ENCODE measurements at regions not wholly inside any gene's neighbourhood (a gene's known extent, or its start where the extent isn't known, plus 50 kb on each side); places are given as distances from the start of the nearest gene placed in this dataset.

- DNase-seq (ENCODE audit: low spot score): no peak
Observed at GRCh38 chr16:86771506-86772460, 193.4 kb downstream of the FOXL1 start.

- peak; percentile 32 for DNase-seq (ENCODE audit: low spot score)
Observed at GRCh38 chr16:86772671-86773353, 194.5 kb downstream of the FOXL1 start.

- no peak for DNase-seq (ENCODE audit: low spot score)
Observed at GRCh38 chr16:86773354-86773715, 195.0 kb downstream of the FOXL1 start.

DNA sequence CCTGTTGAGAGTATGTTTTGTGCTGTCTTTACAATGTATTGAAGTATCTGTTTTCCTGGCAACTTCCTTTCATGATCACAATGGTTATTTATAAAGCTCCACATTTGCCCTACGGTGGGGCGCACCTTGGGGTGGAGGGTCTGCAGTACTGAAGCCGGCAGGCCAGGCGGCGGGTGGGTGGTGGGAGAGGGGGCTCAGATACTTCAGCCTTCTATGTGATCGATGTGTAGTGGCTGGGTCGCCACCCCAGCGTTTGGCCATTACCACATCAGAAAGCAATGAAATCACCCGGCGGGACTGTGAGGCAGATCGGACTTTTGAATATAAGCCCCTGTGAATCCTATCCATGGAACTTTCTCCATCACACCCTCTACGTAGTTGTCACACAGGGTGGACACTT, 196.6 kb downstream of the FOXL1 start:
- DNase-seq (ENCODE audit: low spot score): no peak

DNA sequence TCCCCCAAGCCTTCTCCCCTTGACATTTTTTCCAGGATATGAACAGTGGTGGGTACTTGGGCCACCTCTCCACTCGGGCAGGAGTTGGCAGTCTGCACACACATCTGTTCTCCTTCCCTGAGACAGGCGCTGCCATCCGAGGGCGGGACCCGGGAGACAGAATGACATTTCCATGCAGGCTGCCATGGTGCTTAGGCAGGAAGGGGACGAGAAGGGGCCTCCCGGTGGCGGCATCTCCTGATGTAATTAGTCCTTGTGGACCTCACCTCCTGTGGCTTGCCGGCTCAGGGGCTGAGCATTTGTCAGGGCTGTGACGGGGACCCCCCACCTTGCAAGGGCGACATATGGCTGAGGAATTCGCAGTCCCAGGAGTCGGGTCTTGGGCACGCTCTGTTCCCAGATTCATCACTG, 197.2 kb downstream of the FOXL1 start:
- DNase-seq (ENCODE audit: low spot score): no peak

DNA sequence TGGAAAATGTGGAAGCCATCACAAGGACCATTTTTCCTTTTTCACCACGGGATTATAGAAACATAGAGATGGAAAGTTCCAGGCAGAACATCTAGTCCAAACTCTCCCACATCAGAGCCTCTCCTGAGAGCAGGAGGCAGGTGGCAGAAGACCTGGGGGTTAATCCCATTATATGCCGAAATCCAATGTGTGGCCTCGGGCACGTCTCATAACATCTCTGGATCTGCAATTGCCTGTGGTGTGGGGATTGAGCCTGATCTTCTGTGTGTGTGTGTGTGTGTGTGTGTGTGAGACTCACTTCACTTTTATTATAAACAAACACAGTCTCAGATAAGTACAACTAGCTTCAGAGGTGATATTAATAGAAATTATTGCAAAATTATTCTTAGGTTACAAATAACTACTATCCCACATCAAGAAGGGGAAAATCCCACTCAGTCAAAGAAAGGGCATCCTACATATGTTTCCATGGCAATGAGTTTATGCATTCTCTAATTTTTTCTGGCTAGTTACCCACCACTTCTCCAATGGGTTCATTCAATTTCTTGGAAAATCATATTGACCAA, 199.1 kb downstream of the FOXL1 start:
- DNase-seq (ENCODE audit: low spot score): no peak

- DNase-seq (ENCODE audit: low spot score): no peak
Observed at GRCh38 chr16:86778108-86778745, 199.9 kb downstream of the FOXL1 start.

DNA sequence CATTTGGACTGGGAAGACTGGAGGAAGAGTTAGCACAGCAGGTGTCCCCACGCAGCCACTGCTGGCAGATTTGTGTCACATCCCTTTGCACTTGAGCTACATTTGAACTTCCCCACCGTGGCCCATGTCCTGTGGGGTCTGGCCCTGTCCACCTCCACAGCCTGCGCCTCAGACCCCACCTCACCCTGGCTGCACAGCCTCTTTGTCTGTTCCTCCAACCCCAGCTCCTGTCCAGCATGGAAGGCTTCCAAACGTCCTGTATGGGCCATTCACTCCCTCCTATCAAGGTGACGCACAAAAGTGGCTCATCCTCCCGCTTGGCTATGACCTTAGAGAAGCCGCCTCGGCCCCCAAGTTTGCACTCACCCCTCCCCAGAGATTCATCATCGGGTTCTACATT, 200.6 kb downstream of the FOXL1 start:
- no peak for DNase-seq (ENCODE audit: low spot score)

- no peak for DNase-seq (ENCODE audit: low spot score)
Observed at GRCh38 chr16:86781046-86781445, 202.7 kb downstream of the FOXL1 start.

DNA sequence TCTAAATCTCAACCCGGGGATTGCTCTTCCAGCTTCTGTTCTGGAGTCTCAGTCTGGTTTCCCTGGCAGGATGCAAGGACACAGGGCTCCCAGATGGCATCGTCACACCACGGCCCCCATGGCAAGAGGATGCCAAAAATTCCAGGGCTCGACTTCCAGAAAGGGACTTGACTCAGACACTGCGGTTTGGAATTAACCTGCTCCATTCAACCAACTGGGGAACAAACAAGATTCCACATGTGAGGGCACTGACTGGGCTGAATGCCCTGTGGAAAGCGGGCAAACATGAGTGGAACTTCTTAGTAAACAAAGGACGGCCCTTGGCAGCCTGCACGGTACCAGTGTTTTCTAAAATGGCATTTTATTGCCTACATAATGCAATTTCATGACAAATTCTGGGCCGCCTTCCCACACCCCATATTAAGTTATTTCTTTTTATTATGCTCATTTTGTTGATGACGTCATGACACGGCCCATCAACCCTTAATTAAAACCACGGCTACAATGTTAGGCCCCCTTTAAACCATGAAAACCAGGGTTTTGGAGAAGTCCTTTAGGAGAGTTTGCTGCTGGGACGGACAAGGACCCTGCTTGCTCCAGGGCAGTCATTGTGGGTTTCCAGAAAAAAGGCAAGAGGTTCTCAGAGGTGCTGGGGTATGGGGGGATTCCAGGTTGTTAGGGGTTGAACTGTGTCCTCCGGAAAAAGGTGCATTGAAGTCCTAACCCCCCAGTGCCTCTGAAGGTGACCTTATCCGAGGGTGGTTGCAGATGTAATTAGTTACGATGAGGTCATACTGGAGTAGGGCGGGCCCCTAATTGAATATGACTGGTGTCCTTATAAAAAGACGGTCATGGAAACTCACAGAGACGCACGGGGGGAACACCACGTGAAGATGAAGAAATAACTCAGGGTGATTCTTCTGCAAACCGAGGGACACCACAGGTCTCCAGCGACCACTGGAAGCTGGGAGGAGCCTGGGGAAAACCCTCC, 205.6 kb downstream of the FOXL1 start:
- DNase-seq (ENCODE audit: low spot score): no peak

DNA sequence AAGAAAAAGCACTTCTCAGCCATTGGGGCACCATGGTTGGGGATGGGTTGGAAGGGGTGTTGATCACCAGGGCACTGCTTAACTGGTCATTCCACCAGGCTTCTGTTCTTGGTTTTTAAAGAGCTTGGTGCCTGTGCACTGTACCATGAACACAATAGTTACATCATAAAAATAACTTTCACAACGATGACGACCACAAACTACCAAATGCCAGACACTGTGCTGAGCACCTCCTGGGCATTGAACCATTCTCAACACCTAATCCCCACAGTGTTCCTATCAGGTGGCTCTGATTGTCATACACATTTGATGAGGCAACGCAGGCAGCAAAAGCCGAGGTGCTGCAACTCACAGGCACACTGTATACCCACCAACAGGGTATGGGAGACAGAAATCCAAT, 208.0 kb downstream of the FOXL1 start:
- no peak for DNase-seq (ENCODE audit: low spot score)

DNA sequence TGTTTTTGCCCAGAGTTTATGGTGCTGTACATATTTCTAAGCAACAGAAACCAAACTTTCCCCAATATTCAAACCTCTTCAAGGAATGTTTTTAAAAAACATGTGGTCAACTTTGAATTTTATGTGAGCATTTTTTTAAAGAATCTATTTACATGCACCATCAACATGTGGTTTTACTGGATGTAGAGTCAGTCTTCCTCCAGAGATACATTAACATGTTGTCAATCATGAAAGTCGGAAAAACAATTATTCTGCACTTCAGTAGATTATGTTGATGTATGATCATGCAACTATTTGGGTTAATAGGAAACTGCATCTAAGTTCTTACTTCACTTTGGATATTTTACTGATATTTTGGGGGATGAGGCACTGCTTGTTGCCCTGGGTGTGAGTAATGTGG, 208.6 kb downstream of the FOXL1 start:
- DNase-seq (ENCODE audit: low spot score): no peak

DNA sequence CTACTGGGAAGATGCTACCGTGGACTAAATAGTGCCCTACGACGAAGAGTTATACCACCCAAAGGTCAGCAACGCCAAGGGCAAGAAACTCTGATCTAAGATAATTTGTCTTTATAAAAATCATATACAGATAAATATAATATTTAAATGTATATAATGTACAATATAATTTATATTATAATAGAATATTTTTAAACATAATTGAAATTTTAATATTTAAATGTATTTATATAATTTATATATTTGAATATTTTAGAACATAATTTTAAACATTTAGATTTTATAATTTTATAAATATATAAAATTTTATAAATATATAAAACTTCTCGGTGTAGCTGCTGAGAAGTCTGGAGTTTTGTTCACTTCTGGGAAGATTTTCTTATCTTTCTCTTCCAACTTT, 209.2 kb downstream of the FOXL1 start:
- no peak for DNase-seq (ENCODE audit: low spot score)

DNA sequence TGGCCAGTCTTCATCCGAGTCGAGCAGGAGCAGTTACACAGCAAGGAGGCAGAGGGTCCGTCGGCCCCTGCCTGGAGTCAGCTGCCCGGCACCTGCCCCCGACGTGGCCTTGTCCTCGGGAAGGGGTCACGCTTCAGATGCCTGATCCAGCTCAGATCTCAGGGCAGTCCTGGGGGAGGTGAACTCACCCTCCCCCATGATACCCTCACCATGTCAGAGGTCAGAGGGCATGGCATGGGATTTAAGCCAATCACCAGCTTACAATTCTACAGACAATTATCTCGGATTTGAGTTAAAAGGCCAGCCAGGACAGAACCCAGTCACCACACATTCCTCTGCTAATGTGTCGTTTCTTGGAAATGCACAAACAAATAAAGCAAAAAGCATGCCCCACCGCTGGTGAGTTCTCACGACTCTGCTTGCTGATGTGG, 211.3 kb downstream of the FOXL1 start:
- DNase-seq (ENCODE audit: low spot score): no peak

- DNase-seq (ENCODE audit: low spot score): no peak
Observed at GRCh38 chr16:86791287-86792035, 213.1 kb downstream of the FOXL1 start.

DNA sequence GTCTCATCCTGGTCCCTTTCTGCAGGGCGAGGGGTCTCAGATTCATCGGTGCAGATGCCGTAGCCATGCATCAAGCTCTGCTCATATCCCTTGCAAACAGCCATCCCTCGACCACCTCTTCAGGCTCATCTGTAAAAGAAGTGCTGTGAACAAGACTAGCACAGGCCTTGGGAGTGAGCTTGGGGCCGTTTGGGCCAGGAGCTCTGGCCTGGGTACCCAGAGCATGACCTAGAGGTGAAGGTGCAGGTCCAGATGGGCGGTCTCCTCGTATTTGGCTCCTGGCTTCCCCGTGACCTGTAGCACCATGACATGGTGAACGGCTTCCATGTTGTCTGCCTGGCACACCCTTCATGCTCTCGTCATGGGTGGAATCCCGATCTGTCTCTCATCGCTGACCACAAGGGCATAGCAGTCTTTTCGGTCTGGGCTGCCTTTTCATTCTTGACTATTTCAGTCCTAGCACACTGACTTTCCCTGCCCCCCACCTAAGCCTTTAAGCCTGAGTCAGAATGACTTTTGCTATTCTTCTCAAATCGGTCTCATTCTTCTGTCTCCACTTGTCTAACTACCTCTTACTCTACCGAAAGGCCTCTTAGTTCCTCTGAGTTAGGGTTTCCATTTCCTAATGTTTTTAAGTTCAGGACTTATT, 216.0 kb downstream of the FOXL1 start:
- no peak for DNase-seq (ENCODE audit: low spot score)

DNA sequence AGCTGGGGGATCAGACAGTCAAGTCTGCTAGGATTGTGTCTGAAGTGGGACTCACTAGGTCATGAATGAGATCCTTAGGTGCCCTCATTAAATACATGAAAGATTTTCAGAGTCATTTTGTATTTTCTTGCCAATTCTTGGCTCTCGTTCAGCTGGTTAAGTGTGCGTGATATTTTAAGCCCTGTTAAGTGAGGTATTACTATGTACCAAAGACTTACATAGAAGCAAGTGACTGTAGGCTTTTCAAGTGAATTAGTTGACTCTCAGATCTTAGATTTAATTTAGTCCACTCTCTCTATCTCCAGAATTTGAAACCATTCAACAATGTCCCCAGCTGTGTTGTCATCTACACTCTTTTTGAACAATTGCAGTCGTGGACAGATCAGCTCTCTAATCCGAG, 219.4 kb downstream of the FOXL1 start:
- DNase-seq (ENCODE audit: low spot score): no peak

DNA sequence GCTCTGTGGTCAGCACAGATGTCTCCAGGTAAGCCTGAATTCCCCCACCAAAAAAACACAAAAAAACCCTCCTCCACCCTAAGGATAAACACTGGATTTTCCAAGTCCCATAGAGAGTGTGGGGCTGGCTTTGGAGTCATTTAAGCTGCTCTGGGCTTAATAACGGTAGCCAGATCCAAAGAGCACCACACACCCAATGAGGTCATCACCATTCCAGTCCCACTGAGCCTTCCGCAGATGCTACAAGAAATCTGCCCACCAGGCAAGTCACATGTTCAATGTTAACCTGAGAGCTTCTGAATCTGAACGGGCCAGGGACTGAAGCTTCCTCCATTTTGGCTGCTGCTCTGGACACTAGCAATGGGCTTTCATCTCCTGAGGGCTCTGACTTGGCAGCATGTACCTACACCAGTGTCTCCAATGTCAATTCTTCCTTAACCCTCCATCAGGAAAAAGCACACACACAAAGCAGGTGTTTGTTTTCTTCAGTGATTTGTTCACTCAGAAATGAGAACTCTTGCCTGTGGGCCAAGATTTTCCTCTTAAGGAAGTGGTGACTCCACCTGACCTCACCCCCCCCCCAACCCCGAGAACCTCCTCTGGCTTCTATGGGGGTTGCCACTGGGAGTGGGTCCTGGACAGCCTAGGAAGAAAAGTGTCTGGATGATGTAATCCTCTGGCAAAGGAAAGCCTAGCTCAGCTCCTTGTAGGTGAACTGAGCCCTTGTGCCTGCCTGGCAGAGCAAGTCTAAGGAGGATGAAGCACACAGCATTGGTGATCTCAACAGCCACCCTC, 220.1 kb downstream of the FOXL1 start:
- no peak for DNase-seq (ENCODE audit: low spot score)

GRCh38 chr16:86799367-86799766, 221.0 kb downstream of the FOXL1 start:
- no peak for DNase-seq (ENCODE audit: low spot score)
